ENCODE measurements at regions not wholly inside any gene's neighbourhood (a gene's known extent, or its start where the extent isn't known, plus 50 kb on each side); places are given as distances from the start of the nearest gene placed in this dataset.

- H3K4me1 ChIP-seq (ENCODE audit: insufficient read depth, low read length), result peaks cover under 1% of the 10 kb centered on the region
- no peak overlapping the region for H3K27ac ChIP-seq (ENCODE audit: low read length)
- H3K9me3 ChIP-seq (ENCODE audit: insufficient read depth, low read depth, low read length), result no peaks in the 10 kb centered on the region
- no peak overlapping the region for H3K4me3 ChIP-seq (ENCODE audit: low read length)
- H3K9ac ChIP-seq (ENCODE audit: low read depth, low read length), result no peak overlapping the region
- H3K36me3 ChIP-seq (ENCODE audit: insufficient read depth, low read depth, low read length), result no peaks in the 10 kb centered on the region; the same call in 1 of the 2 replicates
- H3K27me3 ChIP-seq (ENCODE audit: insufficient read depth, low read length), result no peaks in the 10 kb centered on the region
Observed at GRCh38 chr16:72621651-72622050, 426.3 kb downstream of the ZFHX3 start.

GRCh38 chr16:72620853-72621252, 427.1 kb downstream of the ZFHX3 start:
- no peaks in the 10 kb centered on the region for H3K27me3 ChIP-seq (ENCODE audit: insufficient read depth, low read length)
- H3K4me1 ChIP-seq (ENCODE audit: insufficient read depth, low read length), result no peaks in the 10 kb centered on the region; the same call in 1 of the 2 replicates
- H3K4me3 ChIP-seq (ENCODE audit: low read length), result no peak overlapping the region
- H3K9me3 ChIP-seq (ENCODE audit: insufficient read depth, low read depth, low read length), result no peaks in the 10 kb centered on the region
- no peak overlapping the region for H3K9ac ChIP-seq (ENCODE audit: low read depth, low read length)
- no peaks in the 10 kb centered on the region; the same call in 1 of the 2 replicates for H3K36me3 ChIP-seq (ENCODE audit: insufficient read depth, low read depth, low read length)
- no peak overlapping the region for H3K27ac ChIP-seq (ENCODE audit: low read length)

- H3K27ac ChIP-seq (ENCODE audit: low read length), result no peak overlapping the region
- H3K36me3 ChIP-seq (ENCODE audit: insufficient read depth, low read depth, low read length), result no peaks in the 10 kb centered on the region; the same call in 1 of the 2 replicates
- no peak overlapping the region for H3K4me3 ChIP-seq (ENCODE audit: low read length)
- no peaks in the 10 kb centered on the region for H3K9me3 ChIP-seq (ENCODE audit: insufficient read depth, low read depth, low read length)
- no peak overlapping the region for H3K9ac ChIP-seq (ENCODE audit: low read depth, low read length)
- no peaks in the 10 kb centered on the region for H3K27me3 ChIP-seq (ENCODE audit: insufficient read depth, low read length)
- H3K4me1 ChIP-seq (ENCODE audit: insufficient read depth, low read length), result no peaks in the 10 kb centered on the region; the same call in 1 of the 2 replicates
Observed at GRCh38 chr16:72620348-72620747, 427.6 kb downstream of the ZFHX3 start.

- Histone ChIP-seq H3K27me3 (ENCODE audit: insufficient read depth, low read length) (no peaks in the 10 kb centered on the region), H3K4me1 (ENCODE audit: insufficient read depth, low read length) (no peaks in the 10 kb centered on the region; the same call in 1 of the 2 replicates), H3K9me3 (ENCODE audit: insufficient read depth, low read depth, low read length) (no peaks in the 10 kb centered on the region), H3K4me3 (ENCODE audit: low read length) (no peak overlapping the region), H3K27ac (ENCODE audit: low read length) (no peak overlapping the region), H3K36me3 (ENCODE audit: insufficient read depth, low read depth, low read length) (no peaks in the 10 kb centered on the region; the same call in 1 of the 2 replicates), H3K9ac (ENCODE audit: low read depth, low read length) (no peak overlapping the region)
Observed at GRCh38 chr16:72615856-72616255, 432.1 kb downstream of the ZFHX3 start.

- Histone ChIP-seq H3K36me3 (ENCODE audit: insufficient read depth, low read depth, low read length) (no peaks in the 10 kb centered on the region; the same call in 1 of the 2 replicates), H3K27ac (ENCODE audit: low read length) (no peak overlapping the region), H3K4me3 (ENCODE audit: low read length) (no peak overlapping the region), H3K27me3 (ENCODE audit: insufficient read depth, low read length) (no peaks in the 10 kb centered on the region), H3K9me3 (ENCODE audit: insufficient read depth, low read depth, low read length) (no peaks in the 10 kb centered on the region), H3K9ac (ENCODE audit: low read depth, low read length) (no peak overlapping the region), H3K4me1 (ENCODE audit: insufficient read depth, low read length) (peaks cover 5% of the 10 kb centered on the region; the same call in 1 of the 2 replicates)
Observed at GRCh38 chr16:72612718-72613117, 435.2 kb downstream of the ZFHX3 start.

- Histone ChIP-seq H3K9me3 (ENCODE audit: insufficient read depth, low read depth, low read length) (no peaks in the 10 kb centered on the region), H3K4me3 (ENCODE audit: low read length) (no peak overlapping the region), H3K27ac (ENCODE audit: low read length) (no peak overlapping the region), H3K4me1 (ENCODE audit: insufficient read depth, low read length) (peaks cover 5% of the 10 kb centered on the region; the same call in 1 of the 2 replicates), H3K9ac (ENCODE audit: low read depth, low read length) (no peak overlapping the region), H3K36me3 (ENCODE audit: insufficient read depth, low read depth, low read length) (no peaks in the 10 kb centered on the region; the same call in 1 of the 2 replicates), H3K27me3 (ENCODE audit: insufficient read depth, low read length) (no peaks in the 10 kb centered on the region)
Observed at GRCh38 chr16:72612256-72612655, 435.7 kb downstream of the ZFHX3 start.

GRCh38 chr16:72609933-72610332, 438.0 kb upstream of the PMFBP1 start:
- no peak overlapping the region for H3K4me3 ChIP-seq (ENCODE audit: low read length)
- H3K27me3 ChIP-seq (ENCODE audit: insufficient read depth, low read length), result no peaks in the 10 kb centered on the region
- H3K36me3 ChIP-seq (ENCODE audit: insufficient read depth, low read depth, low read length), result no peaks in the 10 kb centered on the region
- peaks cover 5% of the 10 kb centered on the region; the same call in 1 of the 2 replicates for H3K4me1 ChIP-seq (ENCODE audit: insufficient read depth, low read length)
- no peaks in the 10 kb centered on the region for H3K9me3 ChIP-seq (ENCODE audit: insufficient read depth, low read depth, low read length)
- H3K9ac ChIP-seq (ENCODE audit: low read depth, low read length), result no peak overlapping the region
- H3K27ac ChIP-seq (ENCODE audit: low read length), result no peak overlapping the region

GRCh38 chr16:72609066-72609465, 437.1 kb upstream of the PMFBP1 start:
- no peak overlapping the region for H3K4me3 ChIP-seq (ENCODE audit: low read length)
- H3K27ac ChIP-seq (ENCODE audit: low read length), result no peak overlapping the region
- H3K9ac ChIP-seq (ENCODE audit: low read depth, low read length), result no peak overlapping the region
- H3K4me1 ChIP-seq (ENCODE audit: insufficient read depth, low read length), result peaks cover 13% of the 10 kb centered on the region
- H3K9me3 ChIP-seq (ENCODE audit: insufficient read depth, low read depth, low read length), result no peaks in the 10 kb centered on the region
- H3K36me3 ChIP-seq (ENCODE audit: insufficient read depth, low read depth, low read length), result no peaks in the 10 kb centered on the region
- no peaks in the 10 kb centered on the region for H3K27me3 ChIP-seq (ENCODE audit: insufficient read depth, low read length)

- H3K9ac ChIP-seq (ENCODE audit: low read depth, low read length), result no peak overlapping the region
- H3K9me3 ChIP-seq (ENCODE audit: insufficient read depth, low read depth, low read length), result no peaks in the 10 kb centered on the region
- H3K4me1 ChIP-seq (ENCODE audit: insufficient read depth, low read length), result peaks cover 9% of the 10 kb centered on the region
- no peaks in the 10 kb centered on the region for H3K27me3 ChIP-seq (ENCODE audit: insufficient read depth, low read length)
- no peak overlapping the region for H3K27ac ChIP-seq (ENCODE audit: low read length)
- H3K4me3 ChIP-seq (ENCODE audit: low read length), result no peak overlapping the region
- H3K36me3 ChIP-seq (ENCODE audit: insufficient read depth, low read depth, low read length), result no peaks in the 10 kb centered on the region
Observed at GRCh38 chr16:72604375-72604774, 432.4 kb upstream of the PMFBP1 start.

GRCh38 chr16:72602499-72602898, 430.5 kb upstream of the PMFBP1 start:
- H3K36me3 ChIP-seq (ENCODE audit: insufficient read depth, low read depth, low read length), result no peaks in the 10 kb centered on the region
- H3K4me3 ChIP-seq (ENCODE audit: low read length), result no peak overlapping the region

GRCh38 chr16:72598696-72599095, 426.7 kb upstream of the PMFBP1 start:
- Histone ChIP-seq H3K9ac (ENCODE audit: low read depth, low read length) (no peak overlapping the region), H3K9me3 (ENCODE audit: insufficient read depth, low read depth, low read length) (no peaks in the 10 kb centered on the region), H3K36me3 (ENCODE audit: insufficient read depth, low read depth, low read length) (no peaks in the 10 kb centered on the region), H3K4me1 (ENCODE audit: insufficient read depth, low read length) (no peaks in the 10 kb centered on the region), H3K4me3 (ENCODE audit: low read length) (no peak overlapping the region), H3K27me3 (ENCODE audit: insufficient read depth, low read length) (no peaks in the 10 kb centered on the region), H3K27ac (ENCODE audit: low read length) (no peak overlapping the region)

More at GRCh38 chr16:72602499-72602898, 430.5 kb upstream of the PMFBP1 start:
- H3K4me1 ChIP-seq (ENCODE audit: insufficient read depth, low read length), result peaks cover 9% of the 10 kb centered on the region
- no peak overlapping the region for H3K9ac ChIP-seq (ENCODE audit: low read depth, low read length)
- H3K27ac ChIP-seq (ENCODE audit: low read length), result no peak overlapping the region
- H3K9me3 ChIP-seq (ENCODE audit: insufficient read depth, low read depth, low read length), result no peaks in the 10 kb centered on the region
- no peaks in the 10 kb centered on the region for H3K27me3 ChIP-seq (ENCODE audit: insufficient read depth, low read length)

GRCh38 chr16:72597938-72598337, 426.0 kb upstream of the PMFBP1 start:
- no peaks in the 10 kb centered on the region for H3K27me3 ChIP-seq (ENCODE audit: insufficient read depth, low read length)
- H3K4me1 ChIP-seq (ENCODE audit: insufficient read depth, low read length), result no peaks in the 10 kb centered on the region
- no peaks in the 10 kb centered on the region for H3K9me3 ChIP-seq (ENCODE audit: insufficient read depth, low read depth, low read length)
- no peak overlapping the region for H3K9ac ChIP-seq (ENCODE audit: low read depth, low read length)
- no peak overlapping the region for H3K4me3 ChIP-seq (ENCODE audit: low read length)
- no peaks in the 10 kb centered on the region for H3K36me3 ChIP-seq (ENCODE audit: insufficient read depth, low read depth, low read length)
- no peak overlapping the region for H3K27ac ChIP-seq (ENCODE audit: low read length)

Data from iPS-20b (cell line).